Panc1 (cell line): ENCODE measurements at regions not wholly inside any gene's neighbourhood (a gene's known extent, or its start where the extent isn't known, plus 50 kb on each side); places are given as distances from the start of the nearest gene placed in this dataset.

ENCODE experiments used
- ATAC-seq: fragments of 200-7000 bp; cut with Tn5 transposase; 2 replicates; pipeline ENCODE4 v1.9.1; 2020; ENCODE audit warnings: mild to moderate bottlenecking, moderate library complexity
- BruUV-seq: library from RNA; stranded (reverse); fragments of 400-500 nt; replicated peaks from 2 replicates; lab custom pipeline; 2021; lab: Mats Ljungman, UMichigan
- CTCF ChIA-PET: fragments of 300-600 bp; sonication (Branson Sonifier 250); formaldehyde crosslinking; loops from one replicate; lab custom pipeline; 2022; ENCODE audit warnings: antibody characterized with exemption; lab: Charles Lee
- POLR2A ChIA-PET: fragments of 300-600 bp; sonication (Branson Sonifier 250); formaldehyde crosslinking; loops from one replicate; lab custom pipeline; 2022; ENCODE audit warnings: antibody characterized with exemption; lab: Charles Lee
- DNase-seq: peaks from one replicate; pipeline ENCODE4 v3.0.0-alpha.2; 2010; ENCODE audit warnings: low read depth, low spot score
- H3K27ac ChIP-seq: 2 replicates; pipeline ENCODE4 v1.5.1; 2011; ENCODE audit warnings: mild to moderate bottlenecking, low read length, inconsistent platforms
- H3K27me3 ChIP-seq: fragments of 200-500 bp; sonication (Bioruptor generic); 2 replicates; pipeline ENCODE4 v1.6.0; 2014; ENCODE audit warnings: low read length, inconsistent platforms; ENCODE audit not compliant: control insufficient read depth, insufficient read depth
- H3K36me3 ChIP-seq: fragments of 200-500 bp; sonication (Bioruptor generic); 2 replicates; pipeline ENCODE4 v1.5.1; 2014; ENCODE audit warnings: inconsistent platforms, mild to moderate bottlenecking, low read length, moderate library complexity; ENCODE audit not compliant: control insufficient read depth, insufficient read depth
- H3K4me1 ChIP-seq: 2 replicates; pipeline ENCODE4 v1.5.1; 2011; ENCODE audit warnings: inconsistent platforms, mild to moderate bottlenecking, low read length, moderate library complexity; ENCODE audit not compliant: control insufficient read depth, insufficient read depth
- H3K4me3 ChIP-seq, 2 experiments: 2 replicates each; pipeline ENCODE4 v1.5.1; 2011 to 2012; ENCODE audit warnings: low read depth in 2 of 2, low read length in 2 of 2, mild to moderate bottlenecking in 2 of 2, inconsistent platforms in 1 of 2, moderate library complexity in 1 of 2
- H3K9me3 ChIP-seq: fragments of 200-500 bp; sonication (Bioruptor generic); 2 replicates; pipeline ENCODE4 v1.5.1; 2014; ENCODE audit warnings: low read depth, mild to moderate bottlenecking, inconsistent platforms, low read length, moderate library complexity; ENCODE audit not compliant: control insufficient read depth, insufficient read depth
- CTCF ChIP-seq: fragments of 450-650 bp; IDR thresholded peaks from 2 replicates; pipeline ENCODE4 v1.5.1; 2017; ENCODE audit warnings: mild to moderate bottlenecking
- POLR2AphosphoS5 ChIP-seq: IDR thresholded peaks from 2 replicates; pipeline ENCODE4 v1.6.1; 2012; ENCODE audit warnings: mild to moderate bottlenecking, low read depth, low read length, moderate library complexity
- REST ChIP-seq, 2 experiments: IDR thresholded peaks; 2 replicates each; pipeline ENCODE4 v1.6.1; 2011 to 2012; ENCODE audit warnings: low read depth in 2 of 2, control low read depth in 1 of 2, low read length in 1 of 2, mild to moderate bottlenecking in 1 of 2, moderate library complexity in 1 of 2; ENCODE audit not compliant: insufficient read depth in 1 of 2
- SIN3A ChIP-seq: IDR thresholded peaks from 2 replicates; pipeline ENCODE4 v1.6.1; 2012; ENCODE audit warnings: low read depth, mild to moderate bottlenecking, low read length, moderate library complexity, borderline replicate concordance; ENCODE audit not compliant: insufficient read depth
- TCF7L2 ChIP-seq: IDR thresholded peaks from 2 replicates; pipeline ENCODE4 v1.6.1; 2011; ENCODE audit warnings: mild to moderate bottlenecking, low read depth, low read length, inconsistent platforms
- in situ Hi-C: cut with HindIII; loops from 2 replicates; pipeline ENCODE4 v1.10.0; 2016; ENCODE audit warnings: low sequenced_read_pairs, low pct_unique_long_range_greater_than_20kb
- intact Hi-C: fragments of 100-400 bp; cut with micrococcal nuclease; formaldehyde crosslinking; loops from one replicate; pipeline ENCODE4 v1.10.0; 2022; ENCODE audit not compliant: unreplicated experiment

GRCh38 chr11:111438846-111439520 is 59.9 kb upstream of the POU2AF1 start:
- Histone ChIP-seq H3K4me3 (no peak overlapping the region), H3K36me3 (no peaks in the 10 kb centered on the region), H3K27me3 (0 out of 2 replicates have a peak, but pooled peaks cover 3% of the 10 kb centered on the region), H3K9me3 (no peaks in the 10 kb centered on the region), H3K27ac (no peak overlapping the region), H3K4me1 (peaks cover 8% of the 10 kb centered on the region)
- no TSS peak for BruUV-seq
- TF ChIP-seq CTCF (no peak), REST (IDR thresholded peaks at IDR 0.05; ENCODE audit: insufficient read depth in 1 of 2, low read depth in 2 of 2, low read length in 1 of 2) (no peak), TCF7L2 (no peak), SIN3A (no peak), POLR2AphosphoS5 (no peak)
- ChIA-PET CTCF (no interaction called here), POLR2A (no interaction called here)
- no peak for ATAC-seq
- intact Hi-C loops (no loop called here), in situ Hi-C loops (no loop called here)
- DNase-seq = no peak

- intact Hi-C loops (no loop called here), in situ Hi-C loops (no loop called here)
- no peak overlapping the region for H3K4me3 ChIP-seq
- POLR2A ChIA-PET = no interaction called here
- TF ChIP-seq SIN3A = no peak
- no peak for TF ChIP-seq REST (IDR thresholded peaks at IDR 0.05; ENCODE audit: insufficient read depth in 1 of 2, low read depth in 2 of 2, low read length in 1 of 2)
- TF ChIP-seq POLR2AphosphoS5 = no peak
- TF ChIP-seq CTCF = no peak
- TF ChIP-seq TCF7L2 = no peak
- no peak for ATAC-seq
- H3K27me3 ChIP-seq = 0 out of 2 replicates have a peak, but pooled peaks cover 3% of the 10 kb centered on the region
- no peak for DNase-seq
- no peaks in the 10 kb centered on the region for H3K9me3 ChIP-seq
- H3K36me3 ChIP-seq = no peaks in the 10 kb centered on the region
- CTCF ChIA-PET = interaction anchor here (0.9 kb wide), 1 partner anchor 9 kb away, joined by 3 read pairs; no protein-coding TSS in a partner anchor
- no peak overlapping the region for H3K27ac ChIP-seq
- peaks cover 8% of the 10 kb centered on the region for H3K4me1 ChIP-seq
- BruUV-seq = no TSS peak
Measured at GRCh38 chr11:111438168-111438567, 59.1 kb upstream of the POU2AF1 start.
